Brain microvascular endothelial cell (primary cell): ENCODE measurements at regions not wholly inside any gene's neighbourhood (a gene's known extent, or its start where the extent isn't known, plus 50 kb on each side); places are given as distances from the start of the nearest gene placed in this dataset.

Experiments
- DNase-seq: peaks from one replicate; pipeline ENCODE4 v3.0.0-alpha.2; 2020
- H3K27ac ChIP-seq: fragments of 250-450 bp; sonication (Bioruptor Pico); 2 replicates; pipeline ENCODE4 v1.5.1; 2020; ENCODE audit warnings: mild to moderate bottlenecking, moderate library complexity
- H3K27me3 ChIP-seq: fragments of 250-450 bp; sonication (Bioruptor Pico); replicated peaks from 2 replicates; pipeline ENCODE4 v1.5.1; 2020; ENCODE audit warnings: mild to moderate bottlenecking
- H3K36me3 ChIP-seq: fragments of 250-450 bp; sonication (Bioruptor Pico); replicated peaks from 2 replicates; pipeline ENCODE4 v1.5.1; 2020; ENCODE audit warnings: mild to moderate bottlenecking
- H3K4me3 ChIP-seq: 2 replicates; pipeline ENCODE4 v1.5.1; 2011; ENCODE audit warnings: low read depth, mild to moderate bottlenecking, control low read depth, low read length, moderate library complexity
- CTCF ChIP-seq: IDR thresholded peaks from 2 replicates; pipeline ENCODE4 v1.5.1; 2011; ENCODE audit warnings: low read depth, mild to moderate bottlenecking, moderate library complexity, low read length, control low read depth, inconsistent platforms; ENCODE audit errors: missing control alignments
- in situ Hi-C: cut with HindIII; loops from 2 replicates; pipeline ENCODE4 v1.10.0; 2017; ENCODE audit warnings: low sequenced_read_pairs, low pct_ligation_motif_present

- no peak overlapping the region for H3K4me3 ChIP-seq
- no peaks in the 10 kb centered on the region for H3K36me3 ChIP-seq
- in situ Hi-C loops, result no loop called here
- TF ChIP-seq CTCF, result no peak
- no peak for DNase-seq
- no peak overlapping the region for H3K27ac ChIP-seq
- no peaks in the 10 kb centered on the region for H3K27me3 ChIP-seq
Observed at GRCh38 chr13:40164133-40164532, 502.3 kb downstream of the FOXO1 start.

- DNase-seq, result no peak
- in situ Hi-C loops, result no loop called here
- Histone ChIP-seq H3K4me3 (no peak overlapping the region), H3K36me3 (no peaks in the 10 kb centered on the region), H3K27ac (no peak overlapping the region), H3K27me3 (no peaks in the 10 kb centered on the region)
- TF ChIP-seq CTCF, result no peak
Observed at GRCh38 chr13:40165316-40165932, 501.0 kb downstream of the FOXO1 start.

GRCh38 chr13:40167327-40167726 lies 499.1 kb downstream of the FOXO1 start:
- in situ Hi-C loops, result no loop called here
- H3K27me3 ChIP-seq, result no peaks in the 10 kb centered on the region
- H3K4me3 ChIP-seq, result no peak overlapping the region
- TF ChIP-seq CTCF, result no peak
- no peaks in the 10 kb centered on the region for H3K36me3 ChIP-seq
- no peak overlapping the region for H3K27ac ChIP-seq
- no peak for DNase-seq

- DNase-seq, result no peak
- Histone ChIP-seq H3K27me3 (no peaks in the 10 kb centered on the region), H3K27ac (no peak overlapping the region), H3K4me3 (no peak overlapping the region), H3K36me3 (no peaks in the 10 kb centered on the region)
- no peak for TF ChIP-seq CTCF
- in situ Hi-C loops, result no loop called here
Observed at GRCh38 chr13:40168425-40169166, 497.8 kb downstream of the FOXO1 start.

GRCh38 chr13:40169476-40169875 lies 497.0 kb downstream of the FOXO1 start:
- H3K4me3 ChIP-seq, result no peak overlapping the region
- H3K27me3 ChIP-seq, result no peaks in the 10 kb centered on the region
- in situ Hi-C loops, result no loop called here
- no peaks in the 10 kb centered on the region for H3K36me3 ChIP-seq
- no peak for TF ChIP-seq CTCF
- no peak overlapping the region for H3K27ac ChIP-seq
- DNase-seq, result no peak
